Testis (tissue), 2 donors: ENCODE measurements at regions not wholly inside any gene's neighbourhood (a gene's known extent, or its start where the extent isn't known, plus 50 kb on each side); places are given as distances from the start of the nearest gene placed in this dataset.

Source experiments
- DNase-seq: peaks from one replicate; pipeline ENCODE4 v3.0.0-alpha.2; 2019
- H3K27ac ChIP-seq, 2 donors: fragments of 200-600 bp; sonication (generic); one replicate each; pipeline ENCODE4 v1.5.1; 2019
- H3K27me3 ChIP-seq: fragments of 200-600 bp; sonication (generic); one replicate; pipeline ENCODE4 v1.5.1; 2019
- H3K36me3 ChIP-seq: fragments of 200-600 bp; sonication (generic); one replicate; pipeline ENCODE4 v1.5.1; 2017; ENCODE audit warnings: low read depth; ENCODE audit errors: missing control alignments
- H3K4me1 ChIP-seq: fragments of 200-600 bp; sonication (generic); one replicate; pipeline ENCODE4 v1.5.1; 2019
- H3K4me3 ChIP-seq, 2 donors: fragments of 200-600 bp; sonication (generic); one replicate each; pipeline ENCODE4 v1.5.1; 2017 to 2019
- H3K9me3 ChIP-seq: fragments of 200-600 bp; sonication (generic); one replicate; pipeline ENCODE4 v1.5.1; 2017
- POLR2A ChIP-seq: fragments of 450-650 bp; IDR thresholded peaks from one replicate; pipeline ENCODE4 v1.6.1; 2017; ENCODE audit warnings: antibody characterized with exemption, mild to moderate bottlenecking, moderate library complexity
- WGBS, 2 donors: methylation state at CpG; one replicate each; pipeline ENCODE4 v1.1.5; 2018; 5-methylcytosine and 5-hydroxymethylcytosine counted together
- intact Hi-C: fragments of 100-400 bp; cut with DNase I; formaldehyde crosslinking; loops from one replicate; pipeline ENCODE4 v1.15.1; 2023; ENCODE audit warnings: low total_unique reads
- TF ChIP-seq, protein P1 (sequence below), 3 experiments: fragments of 450-650 bp in 2 of 3; fragments of 200-600 bp in 1 of 3; sonication (generic) in 1 of 3; IDR thresholded peaks; one replicate each; pipeline ENCODE4 v1.5.1; 2016 to 2019; ENCODE audit warnings: antibody characterized with exemption in 3 of 3, mild to moderate bottlenecking in 2 of 3, moderate library complexity in 1 of 3

DNA sequence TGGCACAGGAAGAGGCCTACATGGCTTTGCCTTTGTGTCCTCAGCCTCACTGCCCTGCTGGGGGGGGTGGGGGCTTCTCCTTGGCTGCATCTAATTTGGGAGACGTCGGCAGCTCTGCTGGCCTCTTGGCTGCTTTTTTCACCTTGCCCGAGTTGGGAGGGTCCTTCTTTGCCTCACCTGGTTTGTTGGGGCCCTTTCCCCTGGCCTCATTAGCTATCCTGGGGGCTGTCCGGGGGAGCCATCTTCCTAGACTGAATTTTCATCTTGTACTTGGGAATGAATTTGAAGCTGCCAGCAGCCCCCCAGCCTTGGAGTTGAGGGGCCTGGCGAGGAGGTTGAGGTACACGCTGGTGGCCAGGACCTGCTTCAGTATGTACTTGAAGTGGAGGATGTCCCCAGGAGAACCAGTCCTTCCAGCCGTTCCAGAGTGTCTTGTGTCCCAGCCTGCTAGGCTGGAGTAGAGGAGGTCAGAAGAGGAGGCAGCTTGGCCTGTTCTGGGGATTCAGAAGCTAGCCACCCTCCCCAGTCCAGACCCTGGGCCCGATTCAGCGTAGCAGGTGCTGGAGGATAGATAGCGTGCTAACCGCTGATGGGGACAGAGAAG is 70.7 kb upstream of the VASH1 start:
- Histone ChIP-seq H3K27ac (peak overlapping the region; percentile 74 to 82), H3K9me3 (no peaks in the 10 kb centered on the region), H3K4me1 (peaks cover 30% of the 10 kb centered on the region), H3K27me3 (no peaks in the 10 kb centered on the region), H3K4me3 (no peak overlapping the region), H3K36me3 (no peaks in the 10 kb centered on the region)
- no peak for DNase-seq
- TF ChIP-seq, protein P1, sequence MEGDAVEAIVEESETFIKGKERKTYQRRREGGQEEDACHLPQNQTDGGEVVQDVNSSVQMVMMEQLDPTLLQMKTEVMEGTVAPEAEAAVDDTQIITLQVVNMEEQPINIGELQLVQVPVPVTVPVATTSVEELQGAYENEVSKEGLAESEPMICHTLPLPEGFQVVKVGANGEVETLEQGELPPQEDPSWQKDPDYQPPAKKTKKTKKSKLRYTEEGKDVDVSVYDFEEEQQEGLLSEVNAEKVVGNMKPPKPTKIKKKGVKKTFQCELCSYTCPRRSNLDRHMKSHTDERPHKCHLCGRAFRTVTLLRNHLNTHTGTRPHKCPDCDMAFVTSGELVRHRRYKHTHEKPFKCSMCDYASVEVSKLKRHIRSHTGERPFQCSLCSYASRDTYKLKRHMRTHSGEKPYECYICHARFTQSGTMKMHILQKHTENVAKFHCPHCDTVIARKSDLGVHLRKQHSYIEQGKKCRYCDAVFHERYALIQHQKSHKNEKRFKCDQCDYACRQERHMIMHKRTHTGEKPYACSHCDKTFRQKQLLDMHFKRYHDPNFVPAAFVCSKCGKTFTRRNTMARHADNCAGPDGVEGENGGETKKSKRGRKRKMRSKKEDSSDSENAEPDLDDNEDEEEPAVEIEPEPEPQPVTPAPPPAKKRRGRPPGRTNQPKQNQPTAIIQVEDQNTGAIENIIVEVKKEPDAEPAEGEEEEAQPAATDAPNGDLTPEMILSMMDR (IDR thresholded peaks at IDR 0.05) = no peak
- TF ChIP-seq POLR2A = no peak
- intact Hi-C loops = no loop called here
- WGBS, 2 donors = 91 to 94% methylated on average over 5 to 11 of the region's 11 CpGs

DNA sequence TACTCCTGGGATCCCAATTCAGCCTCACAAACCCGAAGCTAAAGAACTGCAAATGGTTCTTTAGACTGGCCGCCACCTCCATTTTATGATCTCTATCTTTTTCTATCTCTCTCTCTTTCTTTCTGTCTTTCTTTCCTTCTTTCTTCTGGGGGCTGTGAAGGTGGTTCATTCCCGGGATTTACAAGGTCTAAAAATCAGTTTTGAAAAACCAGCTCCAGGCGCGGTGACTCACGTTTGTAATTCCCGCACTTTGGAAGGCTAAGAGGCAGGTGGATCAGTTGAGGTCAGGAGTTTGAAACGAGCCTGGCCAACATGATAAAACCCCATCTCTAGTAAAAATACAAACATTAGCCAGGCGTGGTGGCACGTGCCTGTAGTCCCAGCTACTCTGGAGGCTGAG is 67.2 kb upstream of the VASH1 start:
- intact Hi-C loops = no loop called here
- no peaks in the 10 kb centered on the region for H3K27me3 ChIP-seq
- no peak overlapping the region for H3K27ac ChIP-seq
- TF ChIP-seq, protein P1 (IDR thresholded peaks at IDR 0.05) = no peak
- no peak for TF ChIP-seq POLR2A
- WGBS, 2 donors = 81 to 84% methylated on average over 10 of the region's 10 CpGs
- no peak overlapping the region for H3K4me3 ChIP-seq
- DNase-seq = no peak
- H3K4me1 ChIP-seq = peaks cover 24% of the 10 kb centered on the region
- no peaks in the 10 kb centered on the region for H3K36me3 ChIP-seq
- no peaks in the 10 kb centered on the region for H3K9me3 ChIP-seq

DNA sequence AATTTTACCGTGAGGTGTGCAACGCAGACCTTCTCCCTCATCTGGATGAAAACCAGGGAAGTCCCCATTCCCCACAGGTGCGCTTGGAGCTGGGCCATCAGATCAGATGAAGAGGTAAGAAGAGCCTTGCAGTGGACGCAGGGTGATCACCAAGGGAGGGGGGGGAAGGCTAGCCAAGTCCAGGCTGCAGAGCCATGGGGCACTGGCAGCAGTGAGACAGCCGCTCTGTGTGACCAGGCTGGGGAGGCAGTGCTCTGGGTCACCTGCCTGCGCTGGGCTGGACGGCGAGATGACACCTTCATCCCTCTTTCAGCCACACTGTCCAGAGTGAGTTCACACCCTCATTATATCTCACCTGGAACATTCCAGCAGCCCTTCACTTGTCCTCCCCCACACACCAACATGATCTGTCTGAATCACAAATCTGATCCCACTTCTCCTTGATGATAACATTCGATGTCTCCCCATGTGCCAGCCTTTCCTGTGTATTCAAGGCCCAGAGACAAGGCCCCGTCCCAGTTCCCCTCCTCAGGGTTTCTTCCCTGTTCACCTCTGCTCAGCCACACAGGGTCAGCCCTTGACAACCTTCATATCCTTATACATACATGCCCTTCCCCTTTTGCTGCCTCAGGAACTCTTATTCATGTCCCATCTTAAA is 65.9 kb upstream of the VASH1 start:
- WGBS, 2 donors = 87 to 96% methylated on average over 9 to 10 of the region's 10 CpGs
- Histone ChIP-seq H3K9me3 (no peaks in the 10 kb centered on the region), H3K27me3 (no peaks in the 10 kb centered on the region), H3K36me3 (no peaks in the 10 kb centered on the region), H3K27ac (no peak overlapping the region), H3K4me3 (no peak overlapping the region), H3K4me1 (peaks cover 25% of the 10 kb centered on the region)
- peak; percentile 12 for DNase-seq
- intact Hi-C loops = no loop called here
- no peak for TF ChIP-seq POLR2A
- TF ChIP-seq, protein P1 (IDR thresholded peaks at IDR 0.05) = no peak

DNA sequence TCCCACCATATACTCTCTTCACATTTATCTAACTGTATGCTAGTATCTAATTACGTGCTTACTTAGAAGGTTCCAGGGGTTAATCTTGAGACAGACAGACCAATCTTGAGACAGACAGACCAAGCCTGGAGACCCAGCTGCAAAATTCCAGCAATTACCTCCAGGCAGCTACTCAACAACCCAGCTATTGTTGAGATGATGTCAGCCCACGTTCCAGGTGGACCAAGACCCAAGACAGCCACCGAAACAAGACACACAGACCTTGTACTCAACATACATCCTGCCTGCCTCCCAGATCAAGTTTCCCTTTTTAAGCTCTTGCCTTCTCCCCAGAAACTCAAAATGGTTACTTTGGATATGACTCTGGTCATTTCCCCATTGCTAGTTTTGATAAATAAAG is 64.9 kb upstream of the VASH1 start:
- 81 to 84% methylated on average over 3 of the region's 3 CpGs for WGBS, 2 donors
- Histone ChIP-seq H3K27ac (no peak overlapping the region), H3K27me3 (no peaks in the 10 kb centered on the region), H3K4me3 (no peak overlapping the region), H3K4me1 (peaks cover 19% of the 10 kb centered on the region), H3K36me3 (no peaks in the 10 kb centered on the region), H3K9me3 (no peaks in the 10 kb centered on the region)
- DNase-seq = peak; percentile 8
- intact Hi-C loops = no loop called here
- no peak for TF ChIP-seq POLR2A
- TF ChIP-seq, protein P1 (IDR thresholded peaks at IDR 0.05) = no peak

DNA sequence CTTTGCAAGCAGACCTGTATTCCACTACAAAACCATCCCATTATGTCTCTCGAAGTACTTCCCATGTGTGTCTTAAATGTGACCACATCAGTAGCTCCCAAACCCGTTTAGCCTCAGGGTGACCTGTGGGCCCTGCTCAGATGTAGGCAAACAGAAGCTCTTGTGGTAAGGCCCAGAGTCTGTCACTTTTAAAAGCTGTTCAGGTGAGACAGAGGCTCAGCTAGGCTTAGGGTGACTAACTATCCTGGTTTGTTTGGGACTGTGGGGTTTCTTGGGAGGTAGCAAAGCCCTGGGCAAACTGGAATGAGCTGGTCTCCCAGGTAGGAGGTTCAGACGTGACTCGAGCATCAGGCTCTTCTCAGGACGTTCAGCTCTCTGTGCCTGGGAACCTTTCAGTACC is 64.5 kb upstream of the VASH1 start:
- DNase-seq = peak; percentile 11
- Histone ChIP-seq H3K36me3 (no peaks in the 10 kb centered on the region), H3K27ac (no peak overlapping the region), H3K4me3 (no peak overlapping the region), H3K9me3 (no peaks in the 10 kb centered on the region), H3K27me3 (no peaks in the 10 kb centered on the region), H3K4me1 (peaks cover 23% of the 10 kb centered on the region)
- intact Hi-C loops = no loop called here
- TF ChIP-seq, protein P1 (IDR thresholded peaks at IDR 0.05) = no peak
- TF ChIP-seq POLR2A = no peak
- WGBS, 2 donors = 87 to 89% methylated on average over 5 of the region's 5 CpGs
